DMS 273 treated with DMSO at 0.1 percent for 48 hours (cell line): ENCODE measurements at regions not wholly inside any gene's neighbourhood (a gene's known extent, or its start where the extent isn't known, plus 50 kb on each side); places are given as distances from the start of the nearest gene placed in this dataset.
"Not testable (repeated sequence)": the region's sequence is repeated elsewhere in the genome, so short reads cannot be mapped to it uniquely, and the experiment has no call there.

Source experiments
- DNase-seq: peaks from one replicate; lab custom pipeline; 2025; lab: John Stamatoyannopoulos, UW

- DNase-seq: no peak
Observed at GRCh38 chr5:115751176-115751575, 65.3 kb downstream of the CDO1 start.

GRCh38 chr5:115749016-115749415, 67.4 kb downstream of the CDO1 start:
- DNase-seq: no peak

- not testable (repeated sequence) for DNase-seq
Observed at GRCh38 chr5:115739245-115739644, 77.2 kb downstream of the CDO1 start.

- DNase-seq: no peak
Observed at GRCh38 chr5:115738830-115739229, 77.6 kb downstream of the CDO1 start.

GRCh38 chr5:115737452-115737851, 79.0 kb downstream of the CDO1 start:
- no peak for DNase-seq

GRCh38 chr5:115736690-115737005, 79.8 kb downstream of the CDO1 start:
- no peak for DNase-seq

- DNase-seq: no peak
Observed at GRCh38 chr5:115736004-115736689, 80.3 kb downstream of the CDO1 start.

GRCh38 chr5:115735108-115735998, 81.1 kb downstream of the CDO1 start:
- DNase-seq: no peak

- no peak for DNase-seq
Observed at GRCh38 chr5:115733607-115734006, 82.9 kb downstream of the CDO1 start.

GRCh38 chr5:115732026-115732425, 84.4 kb downstream of the CDO1 start:
- DNase-seq: no peak

- no peak for DNase-seq
Observed at GRCh38 chr5:115725522-115725921, 90.9 kb downstream of the CDO1 start.

- DNase-seq: no peak
Observed at GRCh38 chr5:115723220-115723619, 93.2 kb downstream of the CDO1 start.

- no peak for DNase-seq
Observed at GRCh38 chr5:115720888-115721287, 95.1 kb upstream of the TMED7 start.

- no peak for DNase-seq
Observed at GRCh38 chr5:115718927-115719326, 93.1 kb upstream of the TMED7 start.

GRCh38 chr5:115713408-115713807, 87.6 kb upstream of the TMED7 start:
- DNase-seq: no peak

GRCh38 chr5:115709585-115709984, 83.7 kb upstream of the TMED7 start:
- no peak for DNase-seq

GRCh38 chr5:115708819-115709477, 83.1 kb upstream of the TMED7 start:
- no peak for DNase-seq

- no peak for DNase-seq
Observed at GRCh38 chr5:115703514-115703913, 77.7 kb upstream of the TMED7 start.

- no peak for DNase-seq
Observed at GRCh38 chr5:115702025-115702424, 76.2 kb upstream of the TMED7 start.

GRCh38 chr5:115699967-115700366, 74.1 kb upstream of the TMED7 start:
- no peak for DNase-seq

GRCh38 chr5:115696141-115696650, 70.4 kb upstream of the TMED7 start:
- no peak for DNase-seq

GRCh38 chr5:115695310-115695880, 69.6 kb upstream of the TMED7 start:
- no peak for DNase-seq
